HepG2 (cell line): ENCODE measurements at regions not wholly inside any gene's neighbourhood (a gene's known extent, or its start where the extent isn't known, plus 50 kb on each side); places are given as distances from the start of the nearest gene placed in this dataset.

Experiments used
- ATAC-seq: fragments of 200-7000 bp; cut with Tn5 transposase; 3 replicates; pipeline ENCODE4 v1.9.1; 2020; ENCODE audit warnings: mild to moderate bottlenecking, moderate library complexity
- BruUV-seq: library from RNA; stranded (reverse); fragments of 400-500 nt; replicated peaks from 2 replicates; lab custom pipeline; 2021; lab: Mats Ljungman, UMichigan
- CTCF ChIA-PET: fragments of 300-600 bp; formaldehyde crosslinking; extraction: SDS; loops from one replicate; lab custom pipeline; 2021; ENCODE audit warnings: low total read pairs, inconsistent platforms, low intra/inter-chr PET ratio; lab: Yijun Ruan, JAX
- POLR2A ChIA-PET: fragments of 350-600 bp; sonication (Branson Sonifier 250); formaldehyde crosslinking; loops from one replicate; lab custom pipeline; 2020; ENCODE audit warnings: antibody characterized with exemption, inconsistent platforms; lab: Yijun Ruan, JAX
- DNase-seq: peaks from one replicate; pipeline ENCODE4 v3.0.0-alpha.2; 2015; ENCODE audit warnings: low spot score
- FAIRE-seq: peaks from 3 replicates; lab custom pipeline; 2011; peaks lifted over from hg19 to GRCh38; lab: Jason Lieb, UNC
- H2AFZ ChIP-seq: one replicate; pipeline ENCODE4 v1.6.1; 2011; ENCODE audit warnings: low read length, inconsistent platforms
- H3K27ac ChIP-seq: fragments of 300-600 bp; 3 replicates; pipeline ENCODE4 v1.8.0; 2011; ENCODE audit warnings: mixed run types, mild to moderate bottlenecking, mixed read lengths, low read length, inconsistent platforms; ENCODE audit not compliant: insufficient read depth; ENCODE audit errors: extremely low read length
- H3K27me3 ChIP-seq, 2 experiments: fragments of 200-600 bp in 1 of 2; 2 replicates in 1 of 2; 3 replicates in 1 of 2; pipeline versions ENCODE4 v1.6.0 to v1.8.0; 2011; ENCODE audit warnings: low read length in 2 of 2, mild to moderate bottlenecking in 2 of 2, moderate library complexity in 2 of 2, inconsistent platforms in 1 of 2; ENCODE audit not compliant: insufficient read depth in 2 of 2, control insufficient read depth in 1 of 2
- H3K36me3 ChIP-seq, 2 experiments: fragments of 200-600 bp in 1 of 2; replicated peaks in 1 of 2; 2 replicates in 1 of 2; 3 replicates in 1 of 2; pipeline versions ENCODE4 v1.5.1 to v1.8.0; 2011; ENCODE audit warnings: low read length in 2 of 2, inconsistent platforms in 1 of 2; ENCODE audit not compliant: insufficient read depth in 2 of 2, control insufficient read depth in 1 of 2
- H3K4me1 ChIP-seq: 2 replicates; pipeline ENCODE4 v1.5.1; 2012; ENCODE audit warnings: low read length, inconsistent platforms; ENCODE audit not compliant: insufficient read depth
- H3K4me2 ChIP-seq: 2 replicates; pipeline ENCODE4 v1.6.0; 2011; ENCODE audit warnings: low read depth, low read length, inconsistent platforms
- H3K4me3 ChIP-seq, 3 experiments: fragments of 200-600 bp in 1 of 3; sonication (generic), shearing (Covaris generic) in 1 of 3; replicated peaks in 1 of 3; 2 replicates each; pipeline ENCODE4 v1.5.1; 2011 to 2016; ENCODE audit warnings: low read length in 3 of 3, inconsistent platforms in 2 of 3, low read depth in 2 of 3, mild to moderate bottlenecking in 2 of 3, control low read depth in 1 of 3, mixed read lengths in 1 of 3; ENCODE audit not compliant: insufficient read depth in 1 of 3
- H3K79me2 ChIP-seq: one replicate; pipeline ENCODE4 v1.6.1; 2011; ENCODE audit warnings: low read length, inconsistent platforms; ENCODE audit not compliant: insufficient read depth
- H3K9ac ChIP-seq: 2 replicates; pipeline ENCODE4 v1.6.0; 2011; ENCODE audit warnings: mild to moderate bottlenecking, low read depth, low read length, inconsistent platforms; ENCODE audit not compliant: insufficient read depth
- H3K9me3 ChIP-seq: 2 replicates; pipeline ENCODE4 v1.5.1; 2012; ENCODE audit warnings: mild to moderate bottlenecking, low read length
- H4K20me1 ChIP-seq: 2 replicates; pipeline ENCODE4 v1.6.0; 2011; ENCODE audit warnings: inconsistent platforms, mild to moderate bottlenecking, low read length, moderate library complexity; ENCODE audit not compliant: insufficient read depth
- GFI1 ChIP-seq: sonication (generic); formaldehyde crosslinking; IDR thresholded peaks from 2 replicates; pipeline ENCODE4 v1.5.0; 2020; ENCODE audit warnings: missing genetic modification reagents, mild to moderate bottlenecking, borderline replicate concordance
- HNRNPL ChIP-seq: fragments of 200-400 bp; formaldehyde crosslinking; IDR thresholded peaks from 2 replicates; pipeline ENCODE4 v1.6.1; 2017; ENCODE audit warnings: mild to moderate bottlenecking, low read depth, low read length
- LRRFIP1 ChIP-seq: sonication (generic); formaldehyde crosslinking; conservative IDR thresholded peaks from 2 replicates; pipeline ENCODE4 v1.4.0; 2020; ENCODE audit warnings: missing genetic modification reagents
- MED1 ChIP-seq: sonication (generic); formaldehyde crosslinking; IDR thresholded peaks from 2 replicates; pipeline ENCODE4 v1.4.0; 2020; ENCODE audit warnings: missing genetic modification reagents
- THAP11 ChIP-seq: IDR thresholded peaks from 2 replicates; pipeline ENCODE4 v1.6.1; 2016; ENCODE audit warnings: missing biosample characterization, missing genetic modification reagents
- ZBTB14 ChIP-seq: sonication (generic); formaldehyde crosslinking; IDR thresholded peaks from 2 replicates; pipeline ENCODE4 v1.4.0; 2020; ENCODE audit warnings: missing genetic modification reagents
- ZBTB38 ChIP-seq: sonication (generic); formaldehyde crosslinking; IDR thresholded peaks from 2 replicates; pipeline ENCODE4 v1.5.1; 2020; ENCODE audit warnings: mild to moderate bottlenecking, missing genetic modification reagents
- ZMYM2 ChIP-seq: sonication (generic); formaldehyde crosslinking; IDR thresholded peaks from 2 replicates; pipeline ENCODE4 v1.8.0; 2022; ENCODE audit warnings: mild to moderate bottlenecking, missing genetic modification reagents
- ZMYM3 ChIP-seq: sonication (generic); formaldehyde crosslinking; IDR thresholded peaks from 2 replicates; pipeline ENCODE4 v1.5.1; 2020; ENCODE audit warnings: mild to moderate bottlenecking, missing genetic modification reagents
- ZNF281 ChIP-seq: sonication (generic); formaldehyde crosslinking; IDR thresholded peaks from 2 replicates; pipeline ENCODE4 v1.4.0; 2020; ENCODE audit warnings: missing genetic modification reagents, borderline replicate concordance
- ZNF333 ChIP-seq: sonication (generic); formaldehyde crosslinking; IDR thresholded peaks from 2 replicates; pipeline ENCODE4 v1.4.0; 2020; ENCODE audit warnings: mild to moderate bottlenecking, missing genetic modification reagents, borderline replicate concordance
- ZNF343 ChIP-seq: sonication (generic); formaldehyde crosslinking; IDR thresholded peaks from 2 replicates; pipeline ENCODE4 v1.4.0; 2020; ENCODE audit warnings: mild to moderate bottlenecking, missing genetic modification reagents
- ZNF761 ChIP-seq: sonication (generic); formaldehyde crosslinking; conservative IDR thresholded peaks from 2 replicates; pipeline ENCODE4 v1.4.0; 2020; ENCODE audit warnings: mild to moderate bottlenecking, missing genetic modification reagents
- ZNF776 ChIP-seq: sonication (generic); formaldehyde crosslinking; IDR thresholded peaks from 2 replicates; pipeline ENCODE4 v1.4.0; 2020; ENCODE audit warnings: mild to moderate bottlenecking, missing genetic modification reagents
- WGBS: methylation state at CpG from one replicate; pipeline ENCODE4 v1.1.6; 2017; ENCODE audit warnings: low lambda C conversion rate; 5-methylcytosine and 5-hydroxymethylcytosine counted together
- in situ Hi-C: cut with HindIII; loops from 2 replicates; pipeline ENCODE4 v1.10.0; 2017; ENCODE audit warnings: low pct_unique_long_range_greater_than_20kb; ENCODE audit not compliant: extremely low pct_ligation_motif_present
- intact Hi-C: fragments of 100-400 bp; cut with micrococcal nuclease; formaldehyde crosslinking; loops from one replicate; pipeline ENCODE4 v1.10.0; 2022; ENCODE audit not compliant: unreplicated experiment
- TF ChIP-seq, protein P1 (sequence below): IDR thresholded peaks from 2 replicates; pipeline ENCODE4 v1.6.1; 2016; ENCODE audit warnings: mild to moderate bottlenecking, missing biosample characterization, missing genetic modification reagents

DNA sequence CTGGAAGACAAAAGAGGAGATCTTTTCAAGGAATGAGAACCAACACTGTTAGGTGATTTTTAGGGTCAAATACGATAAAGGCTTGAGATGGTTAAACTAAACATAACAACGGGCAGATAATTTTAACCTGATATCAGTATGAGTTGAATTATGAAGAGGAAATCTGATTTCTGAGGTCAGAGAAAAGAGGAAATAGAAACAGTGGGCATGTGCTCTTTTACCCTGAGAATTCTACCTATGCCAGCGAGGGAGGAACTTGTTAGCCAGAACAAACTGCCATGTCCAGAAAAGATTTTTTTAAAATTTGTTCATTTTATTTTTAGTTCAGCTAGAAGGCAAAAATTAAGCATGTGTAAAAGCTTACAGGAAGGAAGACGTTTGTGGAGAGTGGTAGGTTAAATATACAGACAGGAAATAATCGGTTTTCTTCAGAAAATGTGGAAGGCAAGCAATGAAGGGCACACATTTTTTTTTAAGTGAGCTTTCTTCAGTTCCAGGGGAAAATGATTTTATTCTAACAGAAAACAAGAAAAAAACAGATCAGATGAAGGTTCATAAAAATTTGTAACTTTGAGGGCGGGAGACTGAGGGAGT is 1745.3 kb downstream of the MRPL39 start (continued):
- no peak for TF ChIP-seq ZNF761
- TF ChIP-seq, protein P1, sequence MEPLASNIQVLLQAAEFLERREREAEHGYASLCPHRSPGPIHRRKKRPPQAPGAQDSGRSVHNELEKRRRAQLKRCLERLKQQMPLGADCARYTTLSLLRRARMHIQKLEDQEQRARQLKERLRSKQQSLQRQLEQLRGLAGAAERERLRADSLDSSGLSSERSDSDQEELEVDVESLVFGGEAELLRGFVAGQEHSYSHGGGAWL (CRISPR knock-in tag), result no peak
- TF ChIP-seq, all 625 proteins: peak for 0

DNA sequence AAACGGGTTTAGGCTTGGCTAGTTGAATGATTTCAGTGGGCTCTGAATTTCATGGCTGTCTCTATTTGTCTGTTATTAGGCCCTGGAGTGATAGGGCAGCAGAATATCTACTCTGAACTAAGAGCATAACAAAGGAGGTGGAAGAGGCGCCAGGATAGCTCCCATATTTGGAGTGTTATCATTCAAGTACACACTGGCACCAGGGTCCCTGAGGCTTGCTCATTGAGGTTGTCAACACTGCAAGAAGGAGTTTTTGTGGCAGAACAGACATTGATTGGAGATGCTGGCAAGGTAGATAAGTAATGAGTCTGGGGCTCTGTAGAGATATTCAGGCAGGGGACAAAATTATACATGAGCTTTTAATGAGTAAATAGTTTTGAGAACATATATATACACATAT is 1748.4 kb downstream of the MRPL39 start:
- in situ Hi-C loops, result no loop called here
- peaks cover 32% of the 10 kb centered on the region for H3K9me3 ChIP-seq
- no peaks in the 10 kb centered on the region for H4K20me1 ChIP-seq
- POLR2A ChIA-PET, result no interaction called here
- H3K9ac ChIP-seq, result no peak overlapping the region
- CTCF ChIA-PET, result no interaction called here
- no TSS peak for BruUV-seq
- ATAC-seq (no peak), DNase-seq (no peak), FAIRE-seq (no peak)
- 0% methylated on average over 2 of the region's 2 CpGs for WGBS
- intact Hi-C loops, result loop anchor here (10.0 kb wide), 1 partner anchor 656 kb away; no protein-coding TSS in a partner anchor
- H3K4me2 ChIP-seq, result no peak overlapping the region
- H3K36me3 ChIP-seq, result no peaks in the 10 kb centered on the region
- H3K4me1 ChIP-seq, result no peaks in the 10 kb centered on the region
- no peak overlapping the region for H2AFZ ChIP-seq
- no peaks in the 10 kb centered on the region for H3K27me3 ChIP-seq
- H3K79me2 ChIP-seq, result no peaks in the 10 kb centered on the region
- no peak overlapping the region for H3K4me3 ChIP-seq
- H3K27ac ChIP-seq, result no peak overlapping the region
- TF ChIP-seq ZBTB14 (CRISPR knock-in tag) (no peak), THAP11 (CRISPR knock-in tag) (no peak), HNRNPL (no peak), ZNF281 (CRISPR knock-in tag) (no peak), ZNF333 (CRISPR knock-in tag) (no peak), GFI1 (no peak), ZBTB38 (CRISPR knock-in tag) (no peak), ZMYM3 (CRISPR knock-in tag) (no peak), ZNF776 (CRISPR knock-in tag) (no peak), MED1 (CRISPR knock-in tag) (no peak), ZNF343 (CRISPR knock-in tag) (no peak), ZMYM2 (no peak), LRRFIP1 (no peak)
